ENCODE measurements at regions not wholly inside any gene's neighbourhood (a gene's known extent, or its start where the extent isn't known, plus 50 kb on each side); places are given as distances from the start of the nearest gene placed in this dataset.

- DNase-seq (ENCODE audit: low spot score), result no peak
These were observed 811.7 kb downstream of the TLR4 start for GRCh38 chr9:118515947-118516346.

DNA sequence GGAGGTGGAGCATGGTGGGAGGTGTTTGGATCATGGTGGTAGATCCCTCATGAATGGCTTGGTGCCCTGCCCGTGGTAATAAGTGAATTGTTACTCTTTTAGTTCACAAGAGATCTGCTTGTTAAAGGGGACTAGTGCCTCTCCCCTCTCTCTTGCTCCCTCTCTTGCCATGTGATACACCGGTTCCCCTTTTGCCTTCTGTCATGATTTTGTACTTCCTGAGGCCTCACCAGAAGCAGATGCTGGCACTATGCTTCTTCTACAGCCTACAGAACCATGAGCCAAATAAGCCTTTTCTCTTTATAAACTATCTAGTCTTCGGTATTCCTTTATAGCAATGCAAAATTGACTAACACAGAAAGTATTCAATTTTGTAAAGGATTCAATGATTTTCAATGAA is 817.1 kb downstream of the TLR4 start:
- DNase-seq (ENCODE audit: low spot score), result no peak

DNA sequence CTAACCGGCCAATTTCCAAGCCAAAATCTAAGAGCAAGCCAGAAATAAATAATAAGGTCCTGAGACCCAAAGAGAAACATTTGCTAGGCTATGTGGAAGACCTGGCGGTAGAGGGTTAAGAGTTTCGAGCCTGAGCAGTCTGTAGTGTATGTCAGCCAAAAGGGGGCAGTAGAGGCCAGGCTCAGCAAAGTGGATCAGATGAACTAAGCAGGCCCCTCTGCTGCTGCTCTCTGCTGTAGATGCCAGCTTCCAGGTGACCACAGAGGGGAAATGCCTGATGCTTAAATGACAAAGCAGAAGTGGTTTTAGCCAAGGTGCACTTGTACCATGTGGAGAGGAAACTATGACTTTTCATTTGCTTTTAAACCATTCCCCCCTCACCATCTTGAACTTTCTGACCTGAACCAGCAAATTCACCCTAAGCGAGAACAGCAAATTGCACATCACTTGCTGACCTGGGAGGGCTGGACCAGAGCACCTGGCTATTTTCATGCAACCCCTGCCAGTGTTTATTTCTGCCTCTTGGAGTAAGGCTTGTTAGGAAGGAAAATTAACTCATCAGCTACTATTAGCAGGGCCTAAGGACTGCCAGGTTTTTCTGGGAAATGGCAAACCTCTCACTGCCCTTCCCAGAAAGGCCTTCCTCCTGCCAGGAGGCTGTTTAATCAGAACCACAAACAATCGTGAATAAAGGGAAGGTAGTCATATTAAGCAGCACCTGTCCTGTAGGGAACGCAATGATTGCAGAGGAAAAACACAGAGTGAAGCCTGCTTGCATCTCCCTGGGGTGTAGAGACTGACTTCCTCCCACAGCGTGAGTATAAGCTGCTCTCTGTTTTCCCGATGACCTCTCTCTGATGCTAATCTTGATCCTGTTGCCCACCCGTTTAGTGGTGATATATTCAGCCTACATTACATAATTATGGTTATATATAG is 818.2 kb downstream of the TLR4 start:
- DNase-seq (ENCODE audit: low spot score), result no peak

GRCh38 chr9:118527261-118527660 is 823.1 kb downstream of the TLR4 start:
- no peak for DNase-seq (ENCODE audit: low spot score)

- DNase-seq (ENCODE audit: low spot score), result no peak
These were observed 825.0 kb downstream of the TLR4 start for GRCh38 chr9:118529210-118529609.

GRCh38 chr9:118529624-118530214 is 825.5 kb downstream of the TLR4 start:
- DNase-seq (ENCODE audit: low spot score), result no peak

DNA sequence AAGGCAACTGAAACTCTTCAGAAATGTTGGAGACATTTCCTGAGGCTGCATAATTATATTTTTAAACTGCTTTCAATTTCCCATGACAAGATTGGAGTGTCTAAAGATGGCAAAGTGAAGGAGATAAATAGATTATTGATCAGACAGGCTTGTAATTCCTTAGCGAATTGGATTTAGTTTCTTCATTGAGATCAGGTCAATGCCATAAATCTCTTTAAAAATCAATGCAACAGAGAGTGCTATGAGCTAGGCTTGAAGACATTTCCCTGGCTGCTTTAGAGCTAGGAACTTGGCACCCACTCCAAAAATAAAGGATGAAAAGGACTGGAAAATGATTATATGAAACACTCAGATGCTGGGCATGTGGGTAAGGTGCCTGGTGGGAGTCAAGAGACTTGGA is 828.4 kb downstream of the TLR4 start:
- no peak for DNase-seq (ENCODE audit: low spot score)

GRCh38 chr9:118533101-118533500 is 828.9 kb downstream of the TLR4 start:
- no peak for DNase-seq (ENCODE audit: low spot score)

GRCh38 chr9:118533850-118534249 is 829.6 kb downstream of the TLR4 start:
- no peak for DNase-seq (ENCODE audit: low spot score)

- DNase-seq (ENCODE audit: low spot score), result no peak
These were observed 832.0 kb downstream of the TLR4 start for GRCh38 chr9:118536153-118536552.

- no peak for DNase-seq (ENCODE audit: low spot score)
These were observed 830.3 kb downstream of the BRINP1 start for GRCh38 chr9:118538959-118539358.

DNA sequence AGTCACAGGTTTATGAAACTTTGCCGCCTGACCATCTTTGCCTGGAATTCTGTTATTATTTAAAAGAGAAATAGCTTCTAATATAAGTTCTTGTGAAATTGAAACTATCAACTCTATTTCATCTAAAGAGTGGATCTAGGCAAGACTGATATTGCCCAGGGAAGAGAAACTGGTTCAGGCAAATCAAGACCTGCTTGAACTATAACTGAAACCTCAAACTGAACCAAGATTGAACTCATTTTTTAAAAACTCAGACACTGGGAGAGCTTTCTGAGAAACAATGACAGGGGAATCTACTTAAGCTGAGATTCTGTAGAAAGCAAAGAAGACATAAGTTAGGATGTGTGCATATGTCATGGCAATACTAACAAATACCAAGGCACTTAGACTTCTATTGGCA is 815.8 kb downstream of the BRINP1 start:
- DNase-seq (ENCODE audit: low spot score), result no peak

GRCh38 chr9:118554987-118555386 is 814.2 kb downstream of the BRINP1 start:
- no peak for DNase-seq (ENCODE audit: low spot score)

GRCh38 chr9:118558026-118558425 is 811.2 kb downstream of the BRINP1 start:
- no peak for DNase-seq (ENCODE audit: low spot score)

DNA sequence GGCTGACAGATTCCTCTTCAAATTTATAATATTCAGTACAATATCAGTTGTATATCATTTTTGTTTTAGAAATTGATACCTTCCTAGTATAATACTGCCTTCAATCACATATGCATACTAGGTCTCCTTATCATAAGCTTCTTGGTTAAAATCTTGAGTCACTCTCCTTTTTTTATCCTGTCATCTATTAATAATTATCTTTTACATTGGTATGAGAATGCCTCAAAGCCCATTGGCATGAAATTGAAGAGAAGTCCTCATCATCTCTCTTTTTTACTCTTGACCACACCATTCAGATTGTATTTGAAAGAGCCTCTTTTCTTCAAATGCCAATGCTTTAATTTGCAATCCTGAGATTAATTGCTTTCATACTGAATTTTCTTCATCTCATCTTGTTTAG is 810.3 kb downstream of the BRINP1 start:
- DNase-seq (ENCODE audit: low spot score), result no peak

GRCh38 chr9:118561051-118561450 is 808.2 kb downstream of the BRINP1 start:
- no peak for DNase-seq (ENCODE audit: low spot score)

DNA sequence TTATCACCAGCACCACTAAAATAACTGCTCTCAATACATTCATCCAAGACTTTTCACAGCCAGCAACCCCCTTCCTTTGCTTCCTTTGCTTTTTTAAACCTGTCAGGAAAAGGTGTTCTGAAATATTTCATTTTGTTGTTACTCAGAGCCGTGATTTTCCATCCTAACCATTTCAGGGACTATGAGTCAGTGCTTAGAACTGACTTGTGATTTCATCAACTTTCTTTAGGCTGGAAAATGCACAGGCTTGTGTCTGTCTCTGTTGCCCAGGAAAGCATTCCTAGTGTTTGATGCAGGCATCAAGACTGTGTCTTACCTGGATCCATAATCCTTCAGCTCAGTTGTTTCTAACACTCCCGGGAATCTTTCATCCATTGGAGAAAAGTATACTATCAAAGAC is 805.6 kb downstream of the BRINP1 start:
- no peak for DNase-seq (ENCODE audit: low spot score)

- no peak for DNase-seq (ENCODE audit: low spot score)
These were observed 801.4 kb downstream of the BRINP1 start for GRCh38 chr9:118567861-118568260.

DNA sequence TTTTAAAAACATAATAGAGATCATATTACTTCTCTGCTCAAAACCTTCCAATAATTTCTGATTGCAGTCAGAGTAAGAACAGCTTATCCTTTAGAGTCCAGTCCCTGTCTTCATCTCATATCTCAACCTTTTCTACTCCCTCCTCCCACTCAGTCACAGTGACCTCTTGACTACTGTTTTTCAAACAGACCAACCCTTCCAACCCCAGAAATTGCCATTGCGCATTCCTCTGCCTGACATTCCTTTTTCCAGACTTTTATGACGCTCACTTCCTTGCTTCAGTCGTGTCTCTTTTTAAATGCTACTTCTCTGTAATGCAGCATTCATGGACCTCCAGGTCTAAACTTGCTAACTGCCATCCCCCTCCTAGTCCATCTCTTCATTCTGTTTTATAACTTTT is 800.5 kb downstream of the BRINP1 start:
- no peak for DNase-seq (ENCODE audit: low spot score)

DNA sequence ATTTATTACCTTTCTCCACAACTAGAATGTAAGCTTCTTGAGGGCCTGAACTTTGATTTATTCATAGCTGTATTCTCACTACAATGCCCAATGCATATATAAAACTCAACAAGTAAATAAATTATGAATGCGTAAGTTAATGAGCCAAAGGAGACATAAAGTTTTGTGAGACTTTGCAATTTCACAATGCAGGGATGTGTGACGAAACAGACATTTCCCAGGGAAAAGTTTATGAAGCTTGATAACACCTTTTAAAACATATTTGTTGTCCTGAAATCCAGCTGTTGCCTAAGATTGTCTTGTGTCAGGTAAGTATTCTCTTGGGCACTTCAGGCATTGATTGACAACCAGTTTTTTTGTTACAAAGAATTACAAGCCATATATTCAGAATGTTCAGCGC is 800.1 kb downstream of the BRINP1 start:
- no peak for DNase-seq (ENCODE audit: low spot score)

- no peak for DNase-seq (ENCODE audit: low spot score)
These were observed 799.2 kb downstream of the BRINP1 start for GRCh38 chr9:118570066-118570465.

GRCh38 chr9:118575341-118576070 is 793.7 kb downstream of the BRINP1 start:
- DNase-seq (ENCODE audit: low spot score), result no peak

DNA sequence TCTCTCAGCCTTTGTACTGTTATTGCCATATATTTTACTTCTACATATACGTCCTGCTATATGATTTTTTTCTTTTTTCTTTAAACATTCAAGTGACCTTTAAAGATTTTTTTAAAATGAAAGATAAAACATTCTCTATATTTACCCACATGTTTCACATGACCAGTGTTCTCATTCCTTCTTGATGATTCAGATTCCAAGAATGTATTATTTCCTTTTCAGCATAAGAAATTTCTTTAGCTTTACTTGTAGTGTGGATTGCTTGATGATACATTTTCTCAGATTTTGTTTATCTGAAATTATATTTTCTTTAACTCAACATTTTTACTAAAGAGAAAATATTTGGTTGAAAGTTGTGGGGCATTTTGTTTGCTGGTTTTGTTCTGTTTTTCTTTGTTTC is 792.1 kb downstream of the BRINP1 start:
- DNase-seq (ENCODE audit: low spot score), result no peak

All from CD4-positive, alpha-beta T cell treated with Interleukin-2 at 100 ng/mL for 4 hours (primary cell).